Skeletal muscle tissue (tissue), 3 donors: ENCODE measurements at regions not wholly inside any gene's neighbourhood (a gene's known extent, or its start where the extent isn't known, plus 50 kb on each side); places are given as distances from the start of the nearest gene placed in this dataset.

Experiments used
- H3K27ac ChIP-seq: one replicate; pipeline ENCODE4 v1.7.0; 2013; ENCODE audit warnings: mild to moderate bottlenecking, low read depth, low read length, inconsistent platforms
- H3K27me3 ChIP-seq, 3 donors: one replicate each; pipeline ENCODE4 v1.7.0; 2013; ENCODE audit warnings: low read length in 3 of 3; ENCODE audit not compliant: control insufficient read depth in 3 of 3, insufficient read depth in 3 of 3
- H3K36me3 ChIP-seq, 3 donors: one replicate each; pipeline ENCODE4 v1.7.0; 2013; ENCODE audit warnings: low read length in 3 of 3; ENCODE audit not compliant: control insufficient read depth in 3 of 3, insufficient read depth in 3 of 3
- H3K4me1 ChIP-seq, 3 donors: one replicate each; pipeline ENCODE4 v1.7.0; 2013; ENCODE audit warnings: low read length in 3 of 3, mild to moderate bottlenecking in 3 of 3; ENCODE audit not compliant: control insufficient read depth in 3 of 3, insufficient read depth in 3 of 3
- H3K4me3 ChIP-seq, 3 donors: one replicate each; pipeline ENCODE4 v1.7.0; 2013; ENCODE audit warnings: low read length in 3 of 3
- H3K9ac ChIP-seq, 3 donors: one replicate each; pipeline ENCODE4 v1.7.0; 2013; ENCODE audit warnings: low read length in 3 of 3, mild to moderate bottlenecking in 3 of 3, moderate library complexity in 2 of 3, low read depth in 1 of 3
- H3K9me3 ChIP-seq, 3 donors: one replicate each; pipeline ENCODE4 v1.7.0; 2013; ENCODE audit warnings: low read length in 3 of 3; ENCODE audit not compliant: control insufficient read depth in 3 of 3
- donor health status: Osteomylitis.

DNA sequence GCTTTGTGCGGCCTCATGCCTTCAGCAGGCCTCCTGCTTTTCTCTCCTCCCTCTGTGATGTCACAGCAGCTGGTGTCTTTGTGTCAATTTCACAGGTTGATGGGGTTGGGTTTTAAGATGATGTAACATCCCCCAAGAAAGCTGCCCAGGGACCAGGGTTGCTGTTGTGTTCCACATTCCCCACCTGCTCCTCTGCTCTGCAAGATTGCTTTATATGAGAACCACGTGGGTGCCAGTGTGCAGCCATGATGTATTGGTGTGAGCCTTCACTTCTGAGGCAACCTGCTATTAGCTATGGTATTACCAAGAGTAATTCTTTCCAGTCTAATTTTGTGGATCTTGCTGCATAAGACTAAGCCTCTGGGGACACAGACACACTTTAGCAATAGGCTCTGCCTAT, 213.0 kb upstream of the ADAMTS16 start:
- Histone ChIP-seq H3K9ac (no peak overlapping the region), H3K27ac (no peak overlapping the region), H3K27me3 (no peaks in the 10 kb centered on the region), H3K36me3 (no peaks in the 10 kb centered on the region), H3K9me3 (peaks cover 0 to 2% (median 0%) of the 10 kb centered on the region in 3 donors), H3K4me3 (no peak overlapping the region), H3K4me1 (no peaks in the 10 kb centered on the region)

DNA sequence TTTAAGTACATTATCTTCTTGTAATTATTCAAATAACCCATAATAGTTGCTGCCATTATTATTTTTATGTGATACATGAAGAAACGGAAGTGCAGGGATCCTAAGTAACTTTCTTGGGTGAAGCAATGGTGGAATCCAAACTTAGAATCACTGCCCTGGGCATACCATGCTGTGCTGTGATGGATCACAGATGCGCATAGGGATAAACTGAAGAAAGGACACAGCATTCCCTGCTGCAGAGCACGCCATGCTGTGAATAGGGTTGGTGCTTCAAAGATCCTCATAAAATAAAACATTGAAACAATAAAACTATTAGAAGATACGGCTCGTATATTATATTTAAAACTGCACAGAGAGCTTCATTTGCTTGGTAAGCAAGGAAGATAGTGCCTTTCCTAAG, 211.7 kb upstream of the ADAMTS16 start:
- H3K9me3 ChIP-seq = peaks cover 0 to 2% (median under 1%) of the 10 kb centered on the region in 3 donors
- H3K4me3 ChIP-seq = no peak overlapping the region
- no peaks in the 10 kb centered on the region for H3K4me1 ChIP-seq
- no peak overlapping the region for H3K27ac ChIP-seq
- no peaks in the 10 kb centered on the region for H3K27me3 ChIP-seq
- no peaks in the 10 kb centered on the region for H3K36me3 ChIP-seq
- H3K9ac ChIP-seq = no peak overlapping the region

DNA sequence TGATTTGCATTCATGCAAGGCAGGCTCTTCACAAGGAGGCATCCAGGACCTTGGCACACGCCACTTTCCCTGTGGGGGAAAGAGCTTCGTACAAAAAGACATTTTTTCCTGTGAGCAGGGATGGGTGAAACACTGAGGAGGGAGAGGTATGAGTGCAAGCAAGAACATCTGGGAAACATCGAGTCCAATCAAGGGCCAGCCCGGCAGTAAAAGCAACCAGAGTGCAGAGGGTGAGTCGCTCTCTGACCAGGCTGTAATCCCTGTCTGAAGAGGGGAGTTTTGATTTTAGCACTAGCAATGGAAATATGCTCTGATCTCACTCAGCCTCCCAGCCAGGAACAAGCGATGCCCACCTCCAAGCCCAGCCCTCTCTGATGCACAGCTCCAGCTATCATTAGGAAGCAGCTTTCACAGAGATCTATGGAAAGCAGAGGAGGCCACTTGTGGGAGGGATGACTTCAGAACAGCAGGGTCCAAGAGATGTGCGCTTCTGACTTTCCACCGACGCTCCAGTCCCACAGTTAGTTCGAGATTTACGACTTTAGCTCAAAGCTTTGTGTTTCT, 211.0 kb upstream of the ADAMTS16 start:
- Histone ChIP-seq H3K27me3 (no peaks in the 10 kb centered on the region), H3K4me3 (no peak overlapping the region), H3K36me3 (no peaks in the 10 kb centered on the region), H3K27ac (no peak overlapping the region), H3K4me1 (no peaks in the 10 kb centered on the region), H3K9ac (no peak overlapping the region), H3K9me3 (peaks cover 0 to 4% (median 2%) of the 10 kb centered on the region in 3 donors)

DNA sequence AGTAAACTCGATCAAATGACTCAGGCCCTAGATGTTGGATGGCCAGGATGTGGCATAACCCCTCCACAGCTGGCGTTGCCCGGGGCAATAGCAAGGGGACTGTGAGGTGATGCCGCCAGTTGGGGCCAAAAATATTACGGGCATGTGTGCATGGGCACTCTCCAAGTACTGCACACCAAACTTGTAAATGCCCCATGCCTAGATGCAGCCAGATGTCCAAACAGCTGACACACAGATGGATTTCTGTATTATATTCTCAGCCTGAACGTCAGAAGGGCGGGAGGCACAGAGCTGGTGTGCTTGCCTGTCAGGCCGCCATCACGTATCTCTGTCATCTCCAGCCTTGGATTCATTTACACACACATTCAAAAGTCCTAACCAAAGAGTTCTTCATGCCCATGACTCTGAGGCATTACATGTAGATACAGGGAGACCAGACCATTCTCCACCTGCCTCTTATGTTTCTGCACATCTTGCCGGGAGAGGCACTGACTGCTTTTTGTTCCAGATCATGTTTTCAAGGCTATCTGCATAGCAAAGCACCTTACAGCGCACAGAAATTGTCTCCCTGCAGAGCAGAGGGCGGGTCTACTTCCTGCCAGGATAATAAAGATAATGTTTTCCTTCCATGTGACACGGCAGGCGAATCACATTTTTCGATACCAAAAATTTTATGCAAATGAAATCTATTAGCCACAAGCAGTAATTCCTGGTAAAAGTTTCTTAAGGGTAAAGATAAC, 200.9 kb upstream of the ADAMTS16 start:
- H3K36me3 ChIP-seq = no peaks in the 10 kb centered on the region
- no peak overlapping the region for H3K4me3 ChIP-seq
- H3K9me3 ChIP-seq = no peaks in the 10 kb centered on the region
- H3K9ac ChIP-seq = no peak overlapping the region
- H3K27me3 ChIP-seq = peaks cover 0 to 9% (median 3%) of the 10 kb centered on the region in 3 donors
- H3K4me1 ChIP-seq = no peaks in the 10 kb centered on the region
- H3K27ac ChIP-seq = no peak overlapping the region

DNA sequence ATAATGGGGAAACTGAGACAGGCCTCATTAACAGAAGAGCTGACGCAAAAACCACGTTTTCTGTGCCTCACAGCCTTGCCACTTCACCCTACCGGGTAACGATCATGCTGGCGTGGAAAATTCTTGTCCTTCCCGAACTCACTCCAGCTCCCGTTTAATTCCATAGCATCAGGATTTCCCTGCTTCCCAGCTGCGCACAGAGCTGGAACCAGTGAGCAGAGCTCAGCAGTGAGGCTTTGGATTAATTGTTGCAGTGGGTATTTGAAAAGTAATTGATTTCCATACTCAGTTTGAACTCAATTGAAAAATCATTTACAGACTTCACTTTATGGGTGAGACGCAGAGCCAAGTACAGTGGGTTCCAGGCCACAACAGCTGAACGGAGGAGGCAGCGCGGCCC, 199.0 kb upstream of the ADAMTS16 start:
- H3K27ac ChIP-seq = no peak overlapping the region
- peaks cover 0 to 9% (median 3%) of the 10 kb centered on the region in 3 donors for H3K27me3 ChIP-seq
- no peak overlapping the region for H3K9ac ChIP-seq
- H3K9me3 ChIP-seq = no peaks in the 10 kb centered on the region
- no peaks in the 10 kb centered on the region for H3K4me1 ChIP-seq
- no peaks in the 10 kb centered on the region for H3K36me3 ChIP-seq
- no peak overlapping the region for H3K4me3 ChIP-seq

DNA sequence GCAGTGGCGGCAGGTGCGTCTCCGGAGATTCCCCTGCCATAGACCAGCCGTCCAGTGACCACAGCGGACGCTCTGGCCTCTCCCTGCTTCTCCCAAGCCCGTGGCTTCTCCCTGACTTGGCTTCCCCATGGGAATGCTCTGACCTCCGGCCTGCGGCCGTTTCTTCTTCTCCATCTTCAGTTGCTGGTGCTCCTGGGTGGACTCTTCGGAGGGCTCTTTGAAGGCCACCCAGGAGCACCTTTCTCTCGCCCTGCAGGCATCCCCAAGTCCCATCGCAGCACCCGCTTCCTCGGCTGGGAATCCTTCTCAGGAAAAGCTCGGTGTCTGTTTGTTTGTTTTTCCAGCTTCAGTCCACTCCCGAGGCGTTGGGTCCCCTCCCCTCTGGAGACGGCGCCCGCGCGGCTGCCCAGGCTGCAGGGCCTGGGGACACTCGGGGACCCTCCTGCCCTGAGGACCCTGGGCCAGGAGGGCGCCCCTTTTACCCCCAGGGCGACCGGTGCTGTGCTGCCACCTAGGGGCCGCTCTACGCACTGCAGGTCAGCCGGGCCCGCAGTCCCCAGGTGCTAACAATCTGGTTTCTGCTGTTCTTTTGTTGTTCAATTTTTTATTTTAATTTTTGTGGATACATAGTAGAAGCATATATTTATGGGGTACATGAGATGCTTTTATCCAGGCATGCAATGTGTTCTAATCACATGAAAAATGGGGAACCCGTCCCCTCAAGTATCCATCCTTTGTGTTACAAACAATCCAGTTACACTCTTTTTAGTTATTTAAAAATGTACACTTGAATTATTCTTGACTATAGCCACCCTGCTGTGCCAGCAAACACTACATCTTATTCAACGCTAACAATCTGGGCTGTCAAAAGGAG, 197.9 kb upstream of the ADAMTS16 start:
- H3K9ac ChIP-seq = no peak overlapping the region
- no peak overlapping the region for H3K4me3 ChIP-seq
- no peaks in the 10 kb centered on the region for H3K9me3 ChIP-seq
- peaks cover 0 to 9% (median 3%) of the 10 kb centered on the region in 3 donors for H3K27me3 ChIP-seq
- no peaks in the 10 kb centered on the region for H3K36me3 ChIP-seq
- H3K4me1 ChIP-seq = no peaks in the 10 kb centered on the region
- no peak overlapping the region for H3K27ac ChIP-seq

DNA sequence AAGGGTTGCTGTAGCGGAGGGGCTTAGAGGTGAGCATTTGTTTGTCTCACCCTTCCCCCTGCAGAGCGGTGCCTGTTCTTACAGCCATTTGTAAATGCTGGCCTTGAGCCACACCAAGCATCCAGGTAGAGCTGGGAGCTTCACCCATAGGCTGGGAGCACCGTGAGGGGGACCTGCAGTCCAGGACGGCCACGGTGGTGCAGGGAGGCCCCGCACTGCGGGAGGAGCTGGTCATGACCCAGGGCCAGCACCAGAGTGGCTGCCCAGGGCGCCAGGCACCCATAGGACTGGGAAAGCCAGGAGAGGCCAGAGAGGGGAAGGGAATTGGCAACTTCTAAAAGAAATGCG, 197.3 kb upstream of the ADAMTS16 start:
- Histone ChIP-seq H3K4me3 (no peak overlapping the region), H3K4me1 (no peaks in the 10 kb centered on the region), H3K36me3 (no peaks in the 10 kb centered on the region), H3K27me3 (peaks cover 0 to 8% (median 3%) of the 10 kb centered on the region in 3 donors), H3K9me3 (peaks cover 0 to 3% (median 0%) of the 10 kb centered on the region in 3 donors), H3K27ac (no peak overlapping the region), H3K9ac (no peak overlapping the region)

DNA sequence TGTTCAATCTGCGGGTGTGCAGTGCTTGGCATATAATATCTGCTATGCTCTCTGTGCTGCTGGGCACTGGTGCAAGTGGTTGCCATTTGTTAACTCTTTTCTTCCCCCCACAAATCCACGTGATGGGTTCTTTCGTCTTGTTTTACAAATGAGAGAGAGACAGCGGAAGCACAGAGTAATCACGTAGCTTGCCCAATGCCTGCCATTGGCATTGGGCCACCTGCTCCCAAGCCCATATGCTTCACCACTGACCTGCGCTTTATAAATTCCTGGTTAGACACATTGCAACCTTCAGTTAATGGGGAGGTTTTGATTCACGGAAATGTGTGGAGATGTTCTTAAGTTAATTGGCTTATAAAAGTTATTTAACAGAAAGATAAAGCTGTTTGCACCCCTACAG, 194.8 kb upstream of the ADAMTS16 start:
- Histone ChIP-seq H3K4me1 (no peaks in the 10 kb centered on the region), H3K9me3 (peaks cover 0 to 3% (median 0%) of the 10 kb centered on the region in 3 donors), H3K4me3 (no peak overlapping the region), H3K27ac (no peak overlapping the region), H3K27me3 (peaks cover 0 to 5% (median 0%) of the 10 kb centered on the region in 3 donors), H3K9ac (no peak overlapping the region), H3K36me3 (no peaks in the 10 kb centered on the region)

DNA sequence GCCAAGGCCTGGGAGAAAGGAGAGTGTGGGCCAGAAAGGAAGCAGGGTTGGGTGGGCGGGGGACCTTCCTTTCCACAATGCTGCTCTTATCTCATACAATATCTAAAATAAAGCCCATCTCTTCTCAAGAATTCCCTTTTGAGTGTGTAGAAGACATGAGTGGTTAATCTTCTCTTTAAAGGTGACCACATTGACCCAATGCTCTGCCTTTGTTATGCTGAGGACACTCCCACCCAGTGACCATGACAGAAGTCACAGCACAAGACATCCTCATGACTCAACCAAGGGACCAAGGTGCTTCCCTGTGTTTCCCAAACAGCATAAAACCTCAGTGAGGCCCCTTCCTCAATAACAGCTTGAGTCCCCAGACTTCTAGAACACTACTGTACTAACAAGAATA, 193.0 kb upstream of the ADAMTS16 start:
- no peak overlapping the region for H3K27ac ChIP-seq

More for the DNA sequence above, 193.0 kb upstream of the ADAMTS16 start:
- Histone ChIP-seq H3K27me3 (peaks cover 0 to 1% (median 0%) of the 10 kb centered on the region in 3 donors), H3K9me3 (peaks cover 0 to 3% (median 0%) of the 10 kb centered on the region in 3 donors), H3K4me3 (no peak overlapping the region), H3K9ac (no peak overlapping the region), H3K4me1 (no peaks in the 10 kb centered on the region), H3K36me3 (no peaks in the 10 kb centered on the region)
